Keratinocyte (primary cell): ENCODE measurements at regions not wholly inside any gene's neighbourhood (a gene's known extent, or its start where the extent isn't known, plus 50 kb on each side); places are given as distances from the start of the nearest gene placed in this dataset.

Source experiments
- DNase-seq: peaks from one replicate; pipeline ENCODE4 v3.0.0-alpha.2; 2011; ENCODE audit warnings: low read depth, missing footprints, low spot score
- FAIRE-seq: peaks from 2 replicates; lab custom pipeline; 2011; peaks lifted over from hg19 to GRCh38; lab: Jason Lieb, UNC
- H2AFZ ChIP-seq: 2 replicates; pipeline ENCODE4 v1.6.0; 2012; ENCODE audit warnings: low read length, control low read depth, inconsistent platforms; ENCODE audit not compliant: control insufficient read depth
- H3K27ac ChIP-seq: 2 replicates; pipeline ENCODE4 v1.5.1; 2011; ENCODE audit warnings: low read length; ENCODE audit not compliant: control insufficient read depth, insufficient read depth
- H3K27me3 ChIP-seq: 3 replicates; pipeline ENCODE4 v1.6.0; 2011; ENCODE audit warnings: low read length; ENCODE audit not compliant: control insufficient read depth, insufficient read depth; ENCODE audit errors: extremely low read depth
- H3K36me3 ChIP-seq, 2 experiments: 2 replicates in 1 of 2; 3 replicates in 1 of 2; pipeline ENCODE4 v1.5.1; 2011; ENCODE audit warnings: low read length in 2 of 2, mild to moderate bottlenecking in 1 of 2; ENCODE audit not compliant: control insufficient read depth in 2 of 2, insufficient read depth in 2 of 2; ENCODE audit errors: extremely low read depth in 1 of 2
- H3K4me1 ChIP-seq: 3 replicates; pipeline ENCODE4 v1.5.1; 2011; ENCODE audit warnings: low read length; ENCODE audit not compliant: control insufficient read depth, insufficient read depth; ENCODE audit errors: extremely low read depth
- H3K4me2 ChIP-seq: 3 replicates; pipeline ENCODE4 v1.6.0; 2011; ENCODE audit warnings: low read depth, low read length; ENCODE audit not compliant: control insufficient read depth, insufficient read depth; ENCODE audit errors: extremely low read depth
- H3K4me3 ChIP-seq, 3 experiments: fragments of 200-600 bp in 1 of 3; sonication (generic) in 1 of 3; 2 replicates in 2 of 3; 3 replicates in 1 of 3; pipeline ENCODE4 v1.5.1; 2011 to 2016; ENCODE audit warnings: low read length in 3 of 3, mild to moderate bottlenecking in 3 of 3, control low read depth in 2 of 3, inconsistent platforms in 1 of 3, low read depth in 1 of 3, mixed read lengths in 1 of 3, mixed run types in 1 of 3, moderate library complexity in 1 of 3; ENCODE audit not compliant: control insufficient read depth in 2 of 3, insufficient read depth in 2 of 3; ENCODE audit errors: extremely low read depth in 1 of 3
- H3K79me2 ChIP-seq: 2 replicates; pipeline ENCODE4 v1.6.0; 2012; ENCODE audit warnings: low read length; ENCODE audit not compliant: control insufficient read depth, insufficient read depth
- H3K9ac ChIP-seq: 3 replicates; pipeline ENCODE4 v1.6.0; 2011; ENCODE audit warnings: low read length; ENCODE audit not compliant: control insufficient read depth, insufficient read depth; ENCODE audit errors: extremely low read depth
- H3K9me1 ChIP-seq: 3 replicates; pipeline ENCODE4 v1.6.0; 2011; ENCODE audit warnings: low read length; ENCODE audit not compliant: control insufficient read depth, insufficient read depth; ENCODE audit errors: extremely low read depth
- H3K9me3 ChIP-seq: 2 replicates; pipeline ENCODE4 v1.5.1; 2012; ENCODE audit warnings: low read depth, low read length; ENCODE audit not compliant: control insufficient read depth
- H4K20me1 ChIP-seq: 3 replicates; pipeline ENCODE4 v1.6.0; 2011; ENCODE audit warnings: low read length; ENCODE audit not compliant: control insufficient read depth, insufficient read depth; ENCODE audit errors: extremely low read depth
- EZH2 ChIP-seq: IDR thresholded peaks from one replicate; pipeline ENCODE4 v1.6.1; 2012; ENCODE audit warnings: inconsistent platforms, mild to moderate bottlenecking, low read length, moderate library complexity
- dilution Hi-C: fragments of 300-500 bp; cut with MboI; formaldehyde crosslinking; loops from one replicate; pipeline ENCODE4 v1.7.0; 2020; ENCODE audit warnings: low sequenced_read_pairs; ENCODE audit not compliant: extremely low pct_ligation_motif_present
- TF ChIP-seq, protein P1 (sequence below), 3 experiments: IDR thresholded peaks in 1 of 3; conservative IDR thresholded peaks in 1 of 3; optimal IDR thresholded peaks in 1 of 3; 2 replicates in 2 of 3; 3 replicates in 1 of 3; pipeline versions ENCODE3 to v1.5.1; 2011; ENCODE audit warnings: low read length in 3 of 3, mild to moderate bottlenecking in 3 of 3, moderate library complexity in 2 of 3, control low read depth in 1 of 3, inconsistent platforms in 1 of 3; ENCODE audit not compliant: insufficient read depth in 2 of 3; ENCODE audit errors: extremely low read depth in 1 of 3

GRCh38 chr7:156224833-156225225 lies 412.6 kb upstream of the SHH start:
- no peak overlapping the region for H2AFZ ChIP-seq
- peaks cover 2% of the 10 kb centered on the region for H3K9me3 ChIP-seq
- no peaks in the 10 kb centered on the region for H3K27me3 ChIP-seq
- dilution Hi-C loops = no loop called here
- no peak for DNase-seq
- no peak overlapping the region for H3K4me3 ChIP-seq
- H3K36me3 ChIP-seq = no peaks in the 10 kb centered on the region
- H3K4me2 ChIP-seq = no peak overlapping the region
- no peaks in the 10 kb centered on the region for H3K9me1 ChIP-seq
- no peak overlapping the region for H3K27ac ChIP-seq
- FAIRE-seq = no peak
- no peak overlapping the region for H3K9ac ChIP-seq
- H4K20me1 ChIP-seq = no peaks in the 10 kb centered on the region
- no peaks in the 10 kb centered on the region for H3K79me2 ChIP-seq
- no peaks in the 10 kb centered on the region for H3K4me1 ChIP-seq
- TF ChIP-seq EZH2 = no peak
- TF ChIP-seq, protein P1, sequence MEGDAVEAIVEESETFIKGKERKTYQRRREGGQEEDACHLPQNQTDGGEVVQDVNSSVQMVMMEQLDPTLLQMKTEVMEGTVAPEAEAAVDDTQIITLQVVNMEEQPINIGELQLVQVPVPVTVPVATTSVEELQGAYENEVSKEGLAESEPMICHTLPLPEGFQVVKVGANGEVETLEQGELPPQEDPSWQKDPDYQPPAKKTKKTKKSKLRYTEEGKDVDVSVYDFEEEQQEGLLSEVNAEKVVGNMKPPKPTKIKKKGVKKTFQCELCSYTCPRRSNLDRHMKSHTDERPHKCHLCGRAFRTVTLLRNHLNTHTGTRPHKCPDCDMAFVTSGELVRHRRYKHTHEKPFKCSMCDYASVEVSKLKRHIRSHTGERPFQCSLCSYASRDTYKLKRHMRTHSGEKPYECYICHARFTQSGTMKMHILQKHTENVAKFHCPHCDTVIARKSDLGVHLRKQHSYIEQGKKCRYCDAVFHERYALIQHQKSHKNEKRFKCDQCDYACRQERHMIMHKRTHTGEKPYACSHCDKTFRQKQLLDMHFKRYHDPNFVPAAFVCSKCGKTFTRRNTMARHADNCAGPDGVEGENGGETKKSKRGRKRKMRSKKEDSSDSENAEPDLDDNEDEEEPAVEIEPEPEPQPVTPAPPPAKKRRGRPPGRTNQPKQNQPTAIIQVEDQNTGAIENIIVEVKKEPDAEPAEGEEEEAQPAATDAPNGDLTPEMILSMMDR (optimal IDR thresholded peaks at IDR 0.05 in 1 of 3, IDR thresholded peaks at IDR 0.05 in 1 of 3, conservative IDR thresholded peaks at IDR 0.05 in 1 of 3; ENCODE audit: extremely low read depth in 1 of 3, insufficient read depth in 2 of 3, low read length in 3 of 3) = no peak

DNA sequence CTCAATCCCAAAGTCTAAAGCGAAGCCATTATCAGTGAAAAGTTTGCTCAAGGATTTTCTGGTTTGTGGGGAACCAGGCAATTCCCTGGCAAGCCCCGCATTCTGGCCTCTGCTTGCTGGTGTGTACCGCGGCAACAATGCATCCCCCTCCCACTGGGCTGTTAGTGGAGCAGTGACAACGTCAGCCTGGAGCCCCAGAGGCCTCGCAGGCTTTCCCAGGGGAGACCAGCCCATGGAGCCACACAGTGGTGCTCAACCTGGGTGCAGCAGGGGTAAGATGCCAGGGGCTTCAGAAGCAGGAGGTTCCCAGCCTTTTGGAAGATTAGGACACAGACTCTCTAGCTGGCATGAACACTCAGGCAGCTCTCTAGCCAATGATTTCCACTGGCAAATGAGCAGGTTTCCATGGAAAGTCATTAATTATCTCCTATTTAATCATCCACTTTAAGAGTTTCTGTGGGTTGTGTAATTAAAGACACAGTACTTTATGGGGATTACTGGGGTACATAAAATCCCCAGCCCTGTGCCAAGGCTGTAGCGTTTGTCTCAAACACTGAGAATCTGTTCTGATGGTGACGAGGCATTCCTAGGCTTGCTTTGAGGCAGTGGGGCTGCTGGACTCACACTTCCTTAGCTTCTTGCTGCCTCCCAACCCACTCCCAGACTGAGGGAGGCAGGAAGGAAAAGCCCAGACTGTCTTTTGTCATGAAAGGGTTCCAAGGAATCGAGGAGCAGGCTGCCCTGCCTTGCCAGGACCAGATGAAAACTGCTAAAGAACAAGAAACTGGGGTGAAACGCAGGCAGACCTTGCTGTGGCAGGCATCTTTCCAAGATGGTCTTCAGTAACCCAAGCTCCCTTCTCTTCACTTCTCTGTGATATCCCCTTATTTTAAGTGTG lies 411.9 kb upstream of the SHH start:
- H3K4me3 ChIP-seq = no peak overlapping the region
- TF ChIP-seq, protein P1 (optimal IDR thresholded peaks at IDR 0.05 in 1 of 3, IDR thresholded peaks at IDR 0.05 in 1 of 3, conservative IDR thresholded peaks at IDR 0.05 in 1 of 3; ENCODE audit: extremely low read depth in 1 of 3, insufficient read depth in 2 of 3, low read length in 3 of 3) = no peak
- no peak for TF ChIP-seq EZH2
- peaks cover 2% of the 10 kb centered on the region for H3K9me3 ChIP-seq
- H2AFZ ChIP-seq = no peak overlapping the region
- H3K27ac ChIP-seq = no peak overlapping the region
- no peaks in the 10 kb centered on the region for H3K36me3 ChIP-seq
- FAIRE-seq = no peak
- dilution Hi-C loops = no loop called here
- no peak overlapping the region for H3K9ac ChIP-seq
- no peaks in the 10 kb centered on the region for H3K4me1 ChIP-seq
- no peaks in the 10 kb centered on the region for H3K79me2 ChIP-seq
- no peaks in the 10 kb centered on the region for H3K9me1 ChIP-seq
- H3K27me3 ChIP-seq = no peaks in the 10 kb centered on the region
- H3K4me2 ChIP-seq = no peak overlapping the region
- no peak for DNase-seq
- no peaks in the 10 kb centered on the region for H4K20me1 ChIP-seq
